Activated T-helper 17 cell treated with anti-CD3 and anti-CD28 coated beads, Interleukin-2, amount 50 U/mL, for 72 hours (primary cell): ENCODE measurements at regions not wholly inside any gene's neighbourhood (a gene's known extent, or its start where the extent isn't known, plus 50 kb on each side); places are given as distances from the start of the nearest gene placed in this dataset.
"Not testable (repeated sequence)": the region's sequence is repeated elsewhere in the genome, so short reads cannot be mapped to it uniquely, and the experiment has no call there.

Experiments
- ATAC-seq: fragments of 150-1000 bp; cut with Tn5 transposase; replicated peaks from 2 replicates; pipeline ENCODE4 v1.10.0; 2021; ENCODE audit warnings: mild to moderate bottlenecking, moderate library complexity
- H3K27ac Mint-ChIP-seq: one replicate; pipeline ENCODE4 v1.8.0; 2022; ENCODE audit warnings: mixed read lengths
- H3K27me3 Mint-ChIP-seq: one replicate; pipeline ENCODE4 v1.8.0; 2022; ENCODE audit warnings: mixed read lengths
- H3K36me3 Mint-ChIP-seq: one replicate; pipeline ENCODE4 v1.8.0; 2022; ENCODE audit warnings: low read depth, mild to moderate bottlenecking, mixed read lengths
- H3K4me1 Mint-ChIP-seq: one replicate; pipeline ENCODE4 v1.8.0; 2022; ENCODE audit warnings: mixed read lengths
- H3K4me3 Mint-ChIP-seq: one replicate; pipeline ENCODE4 v1.8.0; 2022; ENCODE audit warnings: mild to moderate bottlenecking, mixed read lengths
- H3K9me3 Mint-ChIP-seq: one replicate; pipeline ENCODE4 v1.8.0; 2022; ENCODE audit warnings: mixed read lengths

GRCh38 chr6:105859457-105859856 is 226.7 kb upstream of the PRDM1 start:
- ATAC-seq, result no peak
- H3K4me1 Mint-ChIP-seq, result peaks cover 4% of the 10 kb centered on the region
- H3K27me3 Mint-ChIP-seq, result no peaks in the 10 kb centered on the region
- H3K4me3 Mint-ChIP-seq, result no peak overlapping the region
- no peaks in the 10 kb centered on the region for H3K36me3 Mint-ChIP-seq
- H3K9me3 Mint-ChIP-seq, result peaks cover 4% of the 10 kb centered on the region
- H3K27ac Mint-ChIP-seq, result peak overlapping the region; percentile 45

- not testable (repeated sequence) for H3K4me1 Mint-ChIP-seq, ATAC-seq
These were observed 227.5 kb upstream of the PRDM1 start for GRCh38 chr6:105858639-105859038.

GRCh38 chr6:105855433-105855832 is 230.7 kb upstream of the PRDM1 start:
- H3K4me1 Mint-ChIP-seq, result peaks cover 4% of the 10 kb centered on the region
- H3K27me3 Mint-ChIP-seq, result no peaks in the 10 kb centered on the region
- H3K36me3 Mint-ChIP-seq, result no peaks in the 10 kb centered on the region
- no peak overlapping the region for H3K4me3 Mint-ChIP-seq
- H3K9me3 Mint-ChIP-seq, result peaks cover 4% of the 10 kb centered on the region
- no peak overlapping the region for H3K27ac Mint-ChIP-seq
- no peak for ATAC-seq

More at GRCh38 chr6:105858639-105859038, 227.5 kb upstream of the PRDM1 start:
- not testable (repeated sequence) for H3K36me3 Mint-ChIP-seq, H3K4me3 Mint-ChIP-seq, H3K27ac Mint-ChIP-seq, H3K9me3 Mint-ChIP-seq, H3K27me3 Mint-ChIP-seq

GRCh38 chr6:105853979-105854378 is 232.2 kb upstream of the PRDM1 start:
- H3K4me1 Mint-ChIP-seq, H3K27ac Mint-ChIP-seq, H3K36me3 Mint-ChIP-seq, ATAC-seq, H3K4me3 Mint-ChIP-seq, H3K27me3 Mint-ChIP-seq, H3K9me3 Mint-ChIP-seq: not testable (repeated sequence)

GRCh38 chr6:105851606-105852005 is 234.5 kb upstream of the PRDM1 start:
- ATAC-seq, result no peak
- Mint-ChIP-seq H3K4me3 (no peak overlapping the region), H3K4me1 (no peaks in the 10 kb centered on the region), H3K9me3 (no peaks in the 10 kb centered on the region), H3K36me3 (no peaks in the 10 kb centered on the region), H3K27me3 (no peaks in the 10 kb centered on the region), H3K27ac (no peak overlapping the region)

- Mint-ChIP-seq H3K27me3 (no peaks in the 10 kb centered on the region), H3K27ac (no peak overlapping the region), H3K36me3 (no peaks in the 10 kb centered on the region), H3K4me1 (no peaks in the 10 kb centered on the region), H3K4me3 (no peak overlapping the region), H3K9me3 (no peaks in the 10 kb centered on the region)
- ATAC-seq, result no peak
These were observed 235.0 kb upstream of the PRDM1 start for GRCh38 chr6:105851113-105851580.

- Mint-ChIP-seq H3K4me1 (no peaks in the 10 kb centered on the region), H3K9me3 (no peaks in the 10 kb centered on the region), H3K27me3 (no peaks in the 10 kb centered on the region), H3K4me3 (no peak overlapping the region), H3K36me3 (no peaks in the 10 kb centered on the region), H3K27ac (no peak overlapping the region)
- ATAC-seq, result no peak
These were observed 235.6 kb upstream of the PRDM1 start for GRCh38 chr6:105850261-105851112.

- Mint-ChIP-seq H3K9me3 (no peaks in the 10 kb centered on the region), H3K4me3 (no peak overlapping the region), H3K4me1 (no peaks in the 10 kb centered on the region), H3K27ac (no peak overlapping the region), H3K36me3 (no peaks in the 10 kb centered on the region), H3K27me3 (no peaks in the 10 kb centered on the region)
- no peak for ATAC-seq
These were observed 236.4 kb upstream of the PRDM1 start for GRCh38 chr6:105849746-105850145.

GRCh38 chr6:105847433-105847832 is 238.7 kb upstream of the PRDM1 start:
- Mint-ChIP-seq H3K36me3 (no peaks in the 10 kb centered on the region), H3K9me3 (no peaks in the 10 kb centered on the region), H3K27me3 (no peaks in the 10 kb centered on the region), H3K4me1 (no peaks in the 10 kb centered on the region), H3K4me3 (no peak overlapping the region), H3K27ac (no peak overlapping the region)
- no peak for ATAC-seq

GRCh38 chr6:105844275-105844883 is 241.8 kb upstream of the PRDM1 start:
- no peak overlapping the region for H3K27ac Mint-ChIP-seq
- ATAC-seq, result no peak
- H3K4me3 Mint-ChIP-seq, result no peak overlapping the region

GRCh38 chr6:105839266-105839665 is 246.9 kb upstream of the PRDM1 start:
- Mint-ChIP-seq H3K27ac (no peak overlapping the region), H3K4me1 (no peaks in the 10 kb centered on the region), H3K4me3 (no peak overlapping the region), H3K27me3 (peaks cover 4% of the 10 kb centered on the region), H3K36me3 (no peaks in the 10 kb centered on the region), H3K9me3 (no peaks in the 10 kb centered on the region)
- no peak for ATAC-seq

More at GRCh38 chr6:105844275-105844883, 241.8 kb upstream of the PRDM1 start:
- Mint-ChIP-seq H3K36me3 (no peaks in the 10 kb centered on the region), H3K9me3 (no peaks in the 10 kb centered on the region), H3K4me1 (no peaks in the 10 kb centered on the region), H3K27me3 (peaks cover 4% of the 10 kb centered on the region)

GRCh38 chr6:105838171-105838570 is 248.0 kb upstream of the PRDM1 start:
- Mint-ChIP-seq H3K4me1 (no peaks in the 10 kb centered on the region), H3K9me3 (no peaks in the 10 kb centered on the region), H3K27ac (no peak overlapping the region), H3K36me3 (no peaks in the 10 kb centered on the region), H3K27me3 (peaks cover 4% of the 10 kb centered on the region), H3K4me3 (no peak overlapping the region)
- ATAC-seq, result no peak

GRCh38 chr6:105836889-105837288 is 249.2 kb upstream of the PRDM1 start:
- Mint-ChIP-seq H3K9me3 (no peaks in the 10 kb centered on the region), H3K27ac (no peak overlapping the region), H3K36me3 (no peaks in the 10 kb centered on the region), H3K27me3 (peaks cover 4% of the 10 kb centered on the region), H3K4me3 (no peak overlapping the region), H3K4me1 (no peaks in the 10 kb centered on the region)
- no peak for ATAC-seq

GRCh38 chr6:105836379-105836778 is 249.8 kb upstream of the PRDM1 start:
- peaks cover 4% of the 10 kb centered on the region for H3K27me3 Mint-ChIP-seq
- H3K36me3 Mint-ChIP-seq, result no peaks in the 10 kb centered on the region
- no peaks in the 10 kb centered on the region for H3K9me3 Mint-ChIP-seq
- no peak overlapping the region for H3K4me3 Mint-ChIP-seq
- no peaks in the 10 kb centered on the region for H3K4me1 Mint-ChIP-seq
- ATAC-seq, result no peak
- H3K27ac Mint-ChIP-seq, result no peak overlapping the region

- H3K36me3 Mint-ChIP-seq, result no peaks in the 10 kb centered on the region
- H3K27me3 Mint-ChIP-seq, result peaks cover 2% of the 10 kb centered on the region
- no peaks in the 10 kb centered on the region for H3K9me3 Mint-ChIP-seq
- H3K4me1 Mint-ChIP-seq, result no peaks in the 10 kb centered on the region
- ATAC-seq, result no peak
- H3K27ac Mint-ChIP-seq, result no peak overlapping the region
- H3K4me3 Mint-ChIP-seq, result no peak overlapping the region
These were observed 250.8 kb upstream of the PRDM1 start for GRCh38 chr6:105835373-105835772.
